ENCODE measurements at regions not wholly inside any gene's neighbourhood (a gene's known extent, or its start where the extent isn't known, plus 50 kb on each side); places are given as distances from the start of the nearest gene placed in this dataset.
"Not testable (repeated sequence)": the region's sequence is repeated elsewhere in the genome, so short reads cannot be mapped to it uniquely, and the experiment has no call there.

DNA sequence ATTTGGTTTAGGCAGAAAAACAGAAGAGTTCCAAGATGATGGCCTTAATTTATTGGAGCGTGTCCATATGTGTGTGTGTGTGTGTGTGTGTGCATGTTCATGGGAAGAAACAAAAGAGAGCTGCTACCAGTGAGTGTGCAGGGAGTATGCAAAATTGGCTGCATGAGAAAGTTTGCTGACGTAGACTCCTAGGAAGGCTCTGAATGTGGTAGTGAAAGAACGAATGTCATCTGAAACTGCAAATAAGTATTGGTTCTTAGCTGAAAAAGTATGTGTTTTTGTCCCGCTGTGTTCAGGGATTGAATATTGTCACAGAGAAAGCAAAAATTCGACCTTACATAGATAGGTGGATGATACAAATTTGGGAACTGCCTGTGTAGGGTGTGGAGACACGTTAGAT, 542.6 kb upstream of the COX7C start:
- DNase-seq = no peak

DNA sequence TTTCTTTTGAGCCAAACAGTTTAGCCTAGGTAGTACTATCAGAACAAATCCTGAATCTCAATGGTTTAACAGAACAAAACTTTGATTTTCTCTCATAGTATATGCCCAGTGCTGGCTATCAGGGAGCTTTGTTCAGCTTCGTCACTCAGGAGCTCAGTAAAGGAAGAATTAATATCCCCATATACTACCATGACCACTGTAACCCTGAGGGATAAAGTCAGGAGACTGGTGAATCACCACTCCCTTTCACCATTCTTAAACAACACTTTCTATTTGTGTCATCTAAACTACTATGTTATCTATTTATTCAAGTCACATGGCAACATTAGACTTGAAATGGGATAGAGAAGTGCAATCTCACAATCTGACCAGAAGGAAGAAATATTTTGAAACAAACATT, 522.6 kb upstream of the COX7C start:
- DNase-seq = no peak

DNA sequence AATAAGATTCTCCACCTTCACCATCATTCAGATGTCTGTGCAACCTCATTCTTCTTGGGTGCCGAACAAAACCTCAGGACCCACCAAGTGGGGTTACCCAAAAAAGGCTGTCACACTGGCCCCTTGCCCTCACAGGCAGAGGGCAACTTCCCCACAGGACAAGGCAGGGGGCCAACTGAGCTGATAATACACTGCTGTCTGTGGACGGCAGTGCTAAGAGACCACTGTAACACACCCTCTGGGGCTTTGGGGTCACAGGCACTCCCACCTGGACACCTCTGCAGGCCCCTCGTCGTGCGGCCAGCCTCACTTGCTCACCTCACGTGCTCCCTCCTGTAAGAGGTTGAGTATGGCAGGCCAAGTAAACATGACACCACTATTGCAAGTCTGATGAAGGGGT, 515.8 kb upstream of the COX7C start:
- DNase-seq = no peak

DNA sequence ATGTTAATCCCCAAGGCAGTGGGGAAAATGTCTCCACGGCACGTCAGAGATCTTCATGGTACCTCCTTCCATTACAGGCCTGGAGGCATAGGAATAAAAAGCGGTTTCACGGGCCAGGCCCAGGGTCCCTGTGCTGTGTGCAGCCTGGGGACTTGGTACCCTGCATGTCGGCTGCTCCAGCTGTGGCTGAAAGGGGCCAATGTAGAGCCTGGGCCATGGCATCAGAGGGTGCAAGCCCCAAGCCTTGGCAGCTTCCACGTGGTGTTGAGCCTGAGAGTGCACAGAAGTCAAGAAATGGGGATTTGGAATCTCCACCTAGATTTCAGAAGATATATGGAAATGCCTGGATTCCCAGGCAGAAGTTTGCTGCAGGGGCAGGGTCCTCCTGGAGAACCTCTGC, 508.9 kb upstream of the COX7C start:
- no peak for DNase-seq

DNA sequence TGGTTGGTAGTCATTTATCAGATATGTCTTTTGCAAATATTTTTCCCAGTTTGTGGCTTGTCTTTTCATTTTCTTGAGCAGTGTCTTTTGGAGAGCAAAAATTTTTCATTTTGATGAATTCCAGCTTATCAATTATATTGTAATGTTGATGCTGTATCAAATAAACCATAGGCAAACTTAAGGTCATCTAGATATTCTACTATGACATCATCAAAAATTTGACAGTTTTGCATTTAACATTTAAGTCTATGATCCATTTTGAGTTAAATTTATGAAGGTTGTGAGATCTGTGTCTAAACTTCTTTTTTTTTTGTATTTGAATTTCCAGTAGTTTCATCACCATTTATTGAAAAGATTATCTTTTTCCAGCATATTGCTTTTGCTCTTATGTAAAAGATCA, 505.5 kb upstream of the COX7C start:
- DNase-seq = no peak

DNA sequence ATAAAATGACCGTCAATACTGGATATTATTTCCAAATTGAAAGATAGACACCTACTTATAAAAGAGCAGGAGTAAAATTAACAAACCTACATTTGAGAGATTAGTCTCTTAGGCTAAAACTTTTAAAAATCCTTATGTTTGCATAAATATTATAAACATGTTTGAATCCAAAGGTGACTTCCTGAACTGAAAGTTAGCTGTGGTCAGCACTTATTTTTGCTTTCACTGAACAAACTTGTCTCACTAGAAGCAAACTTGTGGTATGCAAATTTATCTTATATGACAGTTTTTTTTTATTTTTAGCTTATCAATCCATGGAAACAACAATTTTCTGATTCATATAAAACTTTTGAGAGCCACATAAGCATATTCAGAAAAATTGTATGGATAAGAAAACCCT, 502.6 kb upstream of the COX7C start:
- DNase-seq = no peak

DNA sequence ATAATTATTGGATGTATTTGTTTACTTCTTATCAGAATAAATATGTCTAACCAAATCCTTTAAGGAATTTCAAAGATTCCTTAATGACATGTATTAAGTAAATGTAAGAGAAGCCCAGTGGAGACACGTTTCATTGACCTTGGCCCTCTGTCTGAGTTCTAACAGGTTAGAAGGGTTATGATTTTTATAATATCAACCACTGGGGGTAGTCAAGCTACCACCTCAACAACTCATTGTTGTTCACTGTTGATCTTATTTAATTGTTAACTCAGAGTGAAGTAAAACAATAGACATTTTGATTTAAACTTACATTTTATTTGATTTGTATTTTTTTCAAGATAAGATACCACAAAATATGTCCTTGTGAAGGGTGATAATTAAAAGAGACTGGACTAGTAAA, 499.2 kb upstream of the COX7C start:
- DNase-seq = no peak

DNA sequence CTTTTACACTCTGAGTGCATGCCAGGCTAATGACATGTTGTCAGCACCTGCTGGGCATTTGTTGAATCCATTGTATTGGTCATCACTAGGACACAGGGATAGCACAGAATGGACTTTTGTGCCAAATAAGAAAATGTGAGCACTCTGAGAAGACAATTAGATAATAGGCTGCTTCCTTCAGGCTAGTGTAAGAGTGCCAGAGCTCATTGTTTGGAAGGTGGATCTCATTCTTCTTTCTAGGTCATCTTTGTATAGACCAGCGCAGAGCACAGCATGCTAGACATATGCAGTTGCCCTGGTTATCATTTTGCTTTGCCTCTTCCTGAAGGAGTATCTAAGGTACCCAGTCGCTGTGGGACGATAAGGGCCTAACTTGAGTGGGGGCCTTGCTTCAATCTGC, 493.4 kb upstream of the COX7C start:
- peak; percentile 37 for DNase-seq

DNA sequence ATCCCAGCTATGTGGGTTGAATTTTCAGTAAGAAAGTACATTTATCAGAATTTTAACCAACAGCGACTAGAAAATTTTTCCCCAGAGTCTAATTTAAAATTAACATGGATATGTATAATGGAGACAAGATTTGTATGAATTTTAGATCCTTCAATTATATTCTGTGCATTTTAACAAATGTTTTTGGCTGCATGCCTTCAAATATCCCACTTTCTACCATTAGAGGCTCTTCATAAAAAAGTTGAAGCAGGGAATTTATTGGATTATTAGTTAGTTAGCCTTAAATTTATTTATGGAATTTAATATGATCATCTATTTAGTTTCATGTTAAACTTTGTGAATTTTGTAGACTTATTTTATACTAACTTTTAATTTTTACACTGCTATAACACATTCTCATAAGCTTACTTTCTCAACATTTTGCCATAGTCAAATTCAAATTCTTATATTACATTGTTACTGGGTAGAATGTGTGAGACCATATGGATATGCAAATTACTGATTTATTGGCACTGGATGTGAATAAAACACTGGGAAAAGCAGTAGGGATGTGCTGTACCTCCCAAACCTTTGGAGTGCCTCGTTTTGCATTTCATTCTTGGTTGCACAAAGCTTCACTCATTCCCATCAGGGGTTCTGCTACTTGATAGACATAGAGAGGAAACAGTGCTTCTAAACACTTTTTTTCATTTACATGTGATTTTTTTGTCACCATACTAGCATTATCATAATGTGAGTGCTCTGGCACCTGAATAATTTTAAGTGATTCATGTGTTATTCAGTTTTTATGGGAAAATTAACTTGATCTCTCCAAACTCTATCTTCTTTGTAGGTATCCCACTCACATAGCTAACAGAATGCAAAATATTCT, 491.8 kb upstream of the COX7C start:
- no peak for DNase-seq

DNA sequence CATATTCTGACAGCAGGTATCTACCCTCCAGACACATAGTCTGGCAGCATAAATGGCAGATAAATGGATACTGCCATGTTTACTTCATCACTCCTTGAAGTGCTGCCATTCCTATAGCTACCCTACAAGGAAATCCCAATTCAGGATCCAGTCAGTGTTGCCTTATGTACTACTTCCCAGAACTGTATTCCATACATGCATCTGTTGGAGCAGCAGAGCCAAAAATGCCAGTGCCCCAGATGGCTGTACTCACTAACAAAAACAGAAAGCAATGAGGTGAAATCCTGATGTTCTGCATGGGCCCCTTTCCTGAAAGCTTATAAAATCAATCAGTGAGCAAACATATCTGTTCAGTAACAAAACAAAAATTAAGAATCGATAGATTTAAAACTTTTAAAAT, 490.0 kb upstream of the COX7C start:
- DNase-seq = no peak

DNA sequence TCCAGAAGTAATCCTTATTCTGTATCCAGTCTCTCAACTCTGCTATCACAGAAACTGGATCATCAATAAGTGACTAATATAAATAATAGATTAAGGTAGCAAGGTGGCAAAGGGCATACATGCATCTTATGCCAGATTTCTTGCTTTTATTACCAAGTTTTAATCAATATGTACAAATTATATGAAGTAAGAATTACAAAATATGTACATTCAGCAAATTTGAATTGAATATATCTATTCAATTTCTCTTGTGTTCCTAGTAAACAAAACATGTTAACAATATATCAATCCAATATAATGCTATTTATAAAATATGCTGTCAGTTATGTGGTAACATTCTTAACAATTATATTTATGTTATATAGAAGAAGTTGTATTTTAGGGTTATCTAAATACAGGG, 488.7 kb upstream of the COX7C start:
- DNase-seq = no peak

DNA sequence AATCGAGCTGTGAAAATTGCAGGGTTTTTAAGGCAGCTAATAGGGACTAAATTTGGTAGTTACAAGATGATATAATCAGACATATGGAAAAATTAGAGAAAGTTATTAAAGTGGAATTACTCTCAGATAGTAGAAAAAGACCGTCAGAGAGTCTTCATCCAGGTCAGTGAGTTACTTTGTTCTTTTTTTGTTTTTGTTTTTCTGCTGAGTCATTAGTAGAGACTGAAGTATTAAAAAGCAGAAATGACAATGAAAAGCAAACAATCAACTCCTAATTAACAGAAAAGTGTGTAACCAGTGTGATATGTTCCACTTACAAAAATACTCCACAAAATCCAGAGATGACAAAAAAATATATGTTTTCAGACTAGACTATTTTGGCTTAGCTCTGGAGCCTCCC, 480.4 kb upstream of the COX7C start:
- no peak for DNase-seq

DNA sequence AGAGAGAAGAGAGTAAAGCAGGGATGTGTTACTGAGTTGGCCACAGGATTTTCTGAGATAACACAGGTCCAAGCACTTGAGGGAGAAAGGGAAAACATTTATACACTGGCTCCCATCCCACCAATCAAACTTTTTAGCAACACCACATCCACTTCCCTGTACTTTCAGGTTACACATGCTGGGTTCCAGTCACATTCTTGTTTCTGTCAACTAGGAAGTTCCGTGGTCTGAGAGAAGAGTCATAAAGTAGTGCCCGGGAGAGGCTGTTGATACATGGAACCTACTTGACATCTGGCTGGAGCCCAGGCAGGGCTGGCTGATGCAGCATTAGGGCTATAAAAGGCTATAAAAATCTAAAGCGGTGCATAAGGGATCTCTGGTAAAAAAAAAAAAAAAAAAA, 473.9 kb upstream of the COX7C start:
- no peak for DNase-seq

DNA sequence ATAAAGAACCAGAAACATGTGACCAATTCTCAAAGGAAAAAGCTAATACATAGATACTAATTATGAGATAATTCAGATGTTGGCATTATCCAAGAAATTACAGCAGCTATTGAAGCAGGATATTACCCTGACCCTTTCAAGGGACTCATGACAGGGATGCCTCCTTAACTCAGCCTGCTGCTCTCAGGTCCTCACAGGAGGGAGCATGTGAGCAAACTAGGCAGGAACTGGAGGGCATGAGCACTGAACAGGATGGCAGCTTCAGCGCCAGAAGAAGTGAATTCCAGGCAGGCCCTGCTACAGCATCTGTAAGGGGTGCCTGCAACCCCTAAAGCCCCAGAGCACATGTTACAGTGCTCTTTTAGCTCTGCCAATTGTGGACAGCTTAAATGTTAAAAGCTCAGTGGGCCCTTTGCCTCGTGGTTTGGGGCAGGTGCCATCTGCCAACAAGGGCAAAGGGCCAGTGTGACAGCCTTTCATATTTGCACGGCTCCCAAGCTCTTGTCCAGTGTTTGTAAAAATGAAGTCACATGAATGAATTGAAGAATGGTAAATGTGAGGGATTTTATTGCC, 464.7 kb upstream of the COX7C start:
- DNase-seq = no peak

DNA sequence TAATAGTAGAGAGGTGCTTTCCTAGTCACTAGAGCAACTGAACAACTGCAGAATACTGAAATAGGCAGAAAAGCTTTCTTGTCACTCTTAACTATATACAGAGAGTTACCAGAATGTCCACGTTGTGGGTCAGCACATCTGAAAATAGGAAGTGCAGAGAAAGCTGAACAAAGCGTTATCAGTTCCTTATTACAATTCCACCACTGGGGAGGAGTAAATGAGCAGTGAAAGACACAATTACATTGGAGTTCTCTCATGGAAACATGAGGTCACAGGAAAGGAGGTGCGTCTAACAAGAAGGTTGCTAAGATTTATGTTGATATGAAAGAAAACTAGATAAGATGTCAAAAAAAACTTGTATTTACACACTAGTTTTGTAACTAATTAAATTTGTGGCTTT, 461.9 kb upstream of the COX7C start:
- DNase-seq = no peak

DNA sequence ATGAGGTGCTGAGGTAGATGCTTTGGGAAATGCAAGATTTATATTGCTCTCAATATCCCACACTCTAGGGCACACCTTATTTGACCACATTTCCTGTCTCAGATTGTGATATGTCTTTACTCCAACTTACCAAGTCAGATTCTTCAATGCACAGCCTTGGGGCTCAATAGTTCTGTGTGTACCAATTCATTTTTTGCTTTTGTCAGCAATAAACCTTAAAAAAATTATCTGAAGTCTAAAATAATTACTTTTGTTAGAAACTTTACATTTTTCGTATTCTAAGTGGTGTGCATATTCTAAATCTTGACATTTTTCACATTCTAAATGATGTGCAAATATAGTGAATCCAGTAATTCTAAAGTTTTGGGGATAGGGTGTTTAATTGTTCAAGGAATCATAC, 447.5 kb upstream of the COX7C start:
- DNase-seq = no peak

DNA sequence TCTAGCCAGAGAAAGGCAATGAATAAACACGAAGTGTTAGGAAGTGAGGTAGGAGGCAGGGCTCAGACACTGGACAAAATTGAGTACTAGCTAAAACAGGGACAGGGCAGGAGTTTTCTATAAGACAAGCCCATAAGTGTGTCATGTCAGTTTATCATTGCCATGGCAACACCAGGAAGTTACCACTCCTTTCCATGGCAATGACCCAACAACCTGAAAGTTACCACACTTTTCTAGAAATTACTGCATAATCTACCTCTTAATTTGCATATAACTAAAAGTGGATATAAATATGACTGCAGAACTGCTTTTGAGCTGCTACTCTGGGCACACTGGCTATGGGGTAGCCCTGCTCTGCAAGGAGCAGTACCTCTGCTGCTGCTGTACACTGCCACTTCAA, 442.5 kb upstream of the COX7C start:
- no peak for DNase-seq

DNA sequence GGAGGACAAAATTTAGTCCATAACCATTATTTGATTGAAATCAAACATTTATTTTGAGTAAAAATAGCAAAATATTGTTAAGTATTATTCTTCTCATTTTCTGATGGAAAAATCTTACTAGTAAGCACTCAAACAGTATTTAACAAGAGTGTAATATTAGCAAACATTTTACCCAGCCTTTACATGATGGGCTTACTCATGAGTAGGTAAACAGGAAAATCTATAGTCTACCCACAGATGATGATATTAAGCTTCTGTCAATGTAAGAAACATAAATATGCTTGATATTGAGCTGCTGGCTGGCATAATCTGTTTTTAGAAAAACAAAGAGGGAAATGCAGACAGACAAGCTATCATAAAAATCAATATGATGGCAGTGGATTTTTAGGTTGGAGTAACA, 418.5 kb upstream of the COX7C start:
- DNase-seq = no peak

DNA sequence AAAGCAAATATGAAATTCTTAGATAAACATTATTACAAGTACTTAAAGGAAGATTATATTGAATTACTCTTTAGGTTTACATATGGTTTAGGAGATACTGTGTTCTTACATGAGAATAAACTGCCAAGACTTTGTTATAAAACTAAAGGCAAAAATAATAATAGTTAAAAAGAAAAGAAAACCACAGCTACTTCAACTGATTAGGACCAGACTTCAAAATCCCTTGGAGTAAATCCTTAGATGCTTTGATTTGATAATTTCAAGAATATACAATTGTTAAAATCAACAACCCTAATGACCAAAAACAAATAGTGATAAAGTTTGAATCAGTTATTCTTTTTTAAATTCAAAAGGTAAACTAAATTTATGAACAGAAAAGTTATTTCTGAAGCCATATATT, 389.6 kb upstream of the COX7C start:
- DNase-seq = no peak

DNA sequence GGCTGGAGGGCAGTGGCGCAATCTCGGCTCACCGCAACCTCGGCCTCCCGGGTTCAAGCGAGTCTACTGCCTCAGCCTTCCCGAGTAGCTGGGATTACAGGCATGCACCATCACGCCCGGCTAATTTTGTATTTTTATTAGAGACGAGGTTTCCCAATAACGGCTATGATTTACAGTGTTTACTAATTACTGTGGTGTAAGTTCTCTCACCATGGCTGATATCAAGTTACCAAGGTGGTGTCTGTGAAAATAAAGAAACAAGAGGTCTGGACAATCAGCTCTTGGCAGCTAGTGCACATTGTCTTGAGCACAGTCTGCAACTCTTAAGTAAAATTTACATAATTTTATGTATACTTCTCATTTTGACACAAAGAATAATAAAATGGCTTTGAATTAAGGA, 385.5 kb upstream of the COX7C start:
- DNase-seq = peak; percentile 5

DNA sequence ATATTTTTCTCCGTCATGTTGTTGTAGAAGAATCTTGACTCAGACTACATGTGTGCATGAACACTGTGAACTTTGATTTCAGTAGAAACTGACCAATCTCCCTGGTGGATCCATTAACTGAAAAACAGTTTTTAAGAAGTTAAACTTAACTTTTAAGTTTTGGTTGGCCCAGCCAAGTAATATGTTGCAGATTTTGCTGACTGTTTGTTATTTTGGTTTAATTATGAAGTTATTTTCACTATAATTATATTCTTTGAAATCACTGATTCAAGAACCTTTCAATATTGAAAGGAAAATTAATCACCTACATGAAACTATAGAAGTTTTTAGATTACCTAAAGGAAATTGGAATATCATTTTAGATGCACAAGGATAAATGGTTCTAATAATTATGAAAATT, 373.6 kb upstream of the COX7C start:
- no peak for DNase-seq

DNA sequence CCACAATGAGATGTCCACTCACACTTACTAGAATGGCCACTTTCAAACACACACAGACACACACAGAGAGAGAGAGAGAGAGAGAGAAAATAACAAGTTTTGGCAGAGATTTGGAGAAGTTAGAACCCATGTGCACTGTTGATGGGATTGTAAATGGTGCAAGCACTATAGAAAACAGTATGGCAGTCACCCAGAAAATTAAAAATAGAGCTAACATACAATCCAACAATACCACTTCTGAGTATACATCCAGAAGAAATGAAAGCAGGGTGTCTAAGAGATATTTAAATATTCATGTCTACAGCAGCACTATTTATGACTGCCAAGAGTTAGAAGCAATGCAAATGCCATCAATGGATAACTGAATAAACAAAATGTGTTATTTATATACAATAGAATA, 359.9 kb upstream of the COX7C start:
- no peak for DNase-seq

DNA sequence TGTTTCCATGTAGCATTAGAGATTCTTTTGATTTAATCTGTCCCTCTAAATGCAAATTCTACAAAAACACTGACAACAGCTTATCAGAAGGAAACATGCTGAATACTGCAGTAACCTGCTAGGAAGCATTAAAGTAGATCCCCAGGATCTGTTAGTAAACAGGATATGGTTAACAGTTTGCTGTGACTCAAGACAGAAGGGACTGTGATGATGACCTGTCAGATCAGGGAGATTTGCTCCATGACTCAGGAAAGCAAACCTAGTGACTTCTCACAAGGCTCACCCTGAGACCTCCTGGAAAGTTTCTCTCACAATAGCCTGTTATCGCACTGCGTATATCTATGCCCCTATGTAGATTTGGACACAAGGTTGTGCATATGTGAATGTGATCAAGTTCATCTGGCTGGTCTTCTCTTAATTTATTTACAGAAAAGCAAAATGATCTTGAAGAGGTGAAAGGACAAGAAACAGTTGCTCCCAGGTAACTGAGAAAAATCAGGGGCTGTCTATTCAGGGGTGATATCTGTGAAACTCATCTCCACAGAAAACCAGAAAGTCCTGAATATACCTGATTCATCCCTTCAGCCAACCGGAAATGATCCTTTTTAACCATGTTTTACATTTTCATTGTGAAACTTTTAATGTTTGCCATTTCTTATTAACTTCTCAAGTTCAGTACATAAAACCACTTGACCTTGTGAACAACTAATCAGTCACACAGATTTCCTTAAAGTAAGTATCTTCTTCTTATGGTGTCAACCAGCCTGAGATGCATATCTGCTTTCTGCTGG, 333.1 kb upstream of the COX7C start:
- not testable (repeated sequence) for DNase-seq

DNA sequence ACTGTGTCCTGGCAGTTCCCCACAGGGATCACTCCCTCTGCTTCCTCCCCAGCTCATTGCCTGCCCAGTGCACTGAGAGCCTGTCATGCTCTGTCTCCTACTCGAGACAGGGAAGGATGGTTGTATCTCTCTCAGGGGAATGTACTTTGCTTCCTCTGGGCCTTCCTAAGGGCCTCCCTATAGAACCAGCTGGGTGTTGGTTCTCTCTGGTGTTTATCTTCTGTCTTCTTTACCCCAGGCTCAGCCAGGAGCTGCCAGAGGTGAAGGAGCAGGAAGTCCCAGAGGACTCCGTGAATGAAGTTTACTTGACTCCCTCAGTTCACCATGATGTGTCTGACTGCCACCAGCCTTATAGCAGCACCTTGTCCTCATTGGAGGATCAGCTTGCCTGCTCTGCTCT, 330.3 kb upstream of the COX7C start:
- DNase-seq = not testable (repeated sequence)

All from NCI-H146 (cell line).